Mesothelial cell of epicardium (in vitro differentiated cells): ENCODE measurements at regions not wholly inside any gene's neighbourhood (a gene's known extent, or its start where the extent isn't known, plus 50 kb on each side); places are given as distances from the start of the nearest gene placed in this dataset.

Experiments used
- DNase-seq, 2 experiments: peaks; one replicate each; pipeline ENCODE4 v3.0.0; 2021; ENCODE audit warnings: low spot score in 2 of 2; ENCODE audit not compliant: unreplicated experiment in 2 of 2
- H3K27ac Mint-ChIP-seq: 2 replicates; pipeline ENCODE4 v1.8.0; 2021; ENCODE audit warnings: mixed read lengths
- H3K27me3 Mint-ChIP-seq: 2 replicates; pipeline ENCODE4 v1.8.0; 2021; ENCODE audit warnings: low read depth, mixed read lengths
- H3K36me3 Mint-ChIP-seq: 2 replicates; pipeline ENCODE4 v1.8.0; 2021; ENCODE audit warnings: mixed read lengths
- H3K4me1 Mint-ChIP-seq: 2 replicates; pipeline ENCODE4 v1.8.0; 2021; ENCODE audit warnings: mixed read lengths
- H3K4me3 Mint-ChIP-seq: 2 replicates; pipeline ENCODE4 v1.8.0; 2021; ENCODE audit warnings: mild to moderate bottlenecking, moderate library complexity, mixed read lengths
- H3K9me3 Mint-ChIP-seq: 2 replicates; pipeline ENCODE4 v1.8.0; 2021; ENCODE audit warnings: mixed read lengths
- CTCF ChIP-seq: fragments of 200-600 bp; sonication (generic); IDR thresholded peaks from one replicate; pipeline ENCODE4 v1.5.0; 2021; ENCODE audit warnings: antibody characterized with exemption; ENCODE audit not compliant: unreplicated experiment

- no peak overlapping the region for H3K27ac Mint-ChIP-seq
- no peak for DNase-seq
- no peaks in the 10 kb centered on the region for H3K36me3 Mint-ChIP-seq
- H3K4me3 Mint-ChIP-seq: no peak overlapping the region
- no peaks in the 10 kb centered on the region for H3K9me3 Mint-ChIP-seq
- peaks cover 25% of the 10 kb centered on the region for H3K4me1 Mint-ChIP-seq
- no peaks in the 10 kb centered on the region for H3K27me3 Mint-ChIP-seq
- no peak for TF ChIP-seq CTCF
Observed at GRCh38 chr11:97332271-97332670, 942.5 kb downstream of the JRKL start.

DNA sequence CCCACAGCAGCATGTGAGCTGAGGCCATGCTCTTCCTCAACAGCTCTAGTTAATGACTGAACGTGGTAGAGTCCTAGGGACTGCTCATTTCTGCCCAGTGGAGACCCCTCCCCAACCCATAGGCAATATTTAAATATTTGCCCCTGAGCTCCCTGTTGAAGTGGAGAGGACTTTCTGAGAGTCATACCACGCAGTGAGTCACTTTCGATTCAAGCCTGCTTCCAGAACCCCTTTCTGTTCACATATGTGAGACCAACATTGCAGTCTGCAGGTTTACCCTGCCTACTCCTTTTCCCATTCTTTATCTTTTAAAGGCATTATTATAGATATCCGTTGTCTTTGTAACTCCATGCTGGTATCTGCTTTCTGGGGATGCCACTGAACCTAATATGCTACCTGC is 946.3 kb downstream of the JRKL start:
- no peak for DNase-seq
- H3K36me3 Mint-ChIP-seq: no peaks in the 10 kb centered on the region
- no peak for TF ChIP-seq CTCF
- H3K4me3 Mint-ChIP-seq: no peak overlapping the region
- H3K27me3 Mint-ChIP-seq: peaks cover 4% of the 10 kb centered on the region
- no peak overlapping the region for H3K27ac Mint-ChIP-seq
- H3K4me1 Mint-ChIP-seq: peaks cover 35% of the 10 kb centered on the region
- no peaks in the 10 kb centered on the region for H3K9me3 Mint-ChIP-seq

DNA sequence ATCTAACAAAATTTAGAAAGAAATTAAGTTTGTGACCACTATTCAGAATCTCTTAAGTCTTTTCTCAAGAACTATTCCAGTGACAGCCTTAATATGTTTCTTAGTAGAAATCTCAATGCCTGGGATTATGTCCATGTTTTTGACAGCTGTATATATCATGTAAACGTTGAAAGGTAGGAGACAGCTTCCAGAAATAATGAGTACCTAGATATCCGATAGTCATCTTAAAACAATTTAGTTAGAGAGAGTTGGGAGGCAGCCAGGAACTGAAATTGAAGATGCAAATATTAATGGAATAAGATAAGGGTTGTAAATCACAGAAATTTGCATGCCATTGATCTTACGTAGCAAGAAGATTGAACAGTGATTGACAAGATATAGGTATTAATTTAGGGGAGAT is 955.2 kb downstream of the JRKL start:
- Mint-ChIP-seq H3K27ac (peak overlapping the region; percentile 58), H3K27me3 (peaks cover 17% of the 10 kb centered on the region), H3K36me3 (peaks cover 10% of the 10 kb centered on the region), H3K4me3 (no peak overlapping the region), H3K9me3 (peaks cover 15% of the 10 kb centered on the region), H3K4me1 (peaks cover 15% of the 10 kb centered on the region)
- TF ChIP-seq CTCF: no peak
- DNase-seq: no peak

- no peak overlapping the region for H3K4me3 Mint-ChIP-seq
- peaks cover 10% of the 10 kb centered on the region for H3K36me3 Mint-ChIP-seq
- no peak for DNase-seq
- H3K4me1 Mint-ChIP-seq: peaks cover 28% of the 10 kb centered on the region
- TF ChIP-seq CTCF: no peak
- H3K27me3 Mint-ChIP-seq: peaks cover 7% of the 10 kb centered on the region
- peaks cover 23% of the 10 kb centered on the region for H3K9me3 Mint-ChIP-seq
- H3K27ac Mint-ChIP-seq: no peak overlapping the region
Observed at GRCh38 chr11:97349201-97349600, 959.4 kb downstream of the JRKL start.

- Mint-ChIP-seq H3K4me1 (peaks cover 31% of the 10 kb centered on the region), H3K4me3 (no peak overlapping the region), H3K36me3 (no peaks in the 10 kb centered on the region), H3K27ac (no peak overlapping the region), H3K9me3 (peaks cover 11% of the 10 kb centered on the region), H3K27me3 (peaks cover 7% of the 10 kb centered on the region)
- DNase-seq: no peak
- TF ChIP-seq CTCF: no peak
Observed at GRCh38 chr11:97351939-97352338, 962.1 kb downstream of the JRKL start.

- Mint-ChIP-seq H3K27ac (no peak overlapping the region), H3K4me3 (no peak overlapping the region), H3K9me3 (peaks cover 8% of the 10 kb centered on the region), H3K36me3 (no peaks in the 10 kb centered on the region), H3K27me3 (peaks cover 9% of the 10 kb centered on the region), H3K4me1 (peaks cover 31% of the 10 kb centered on the region)
- DNase-seq: no peak
- no peak for TF ChIP-seq CTCF
Observed at GRCh38 chr11:97354026-97354425, 964.2 kb downstream of the JRKL start.
